ENCODE measurements at regions not wholly inside any gene's neighbourhood (a gene's known extent, or its start where the extent isn't known, plus 50 kb on each side); places are given as distances from the start of the nearest gene placed in this dataset.
"Not testable (repeated sequence)": the region's sequence is repeated elsewhere in the genome, so short reads cannot be mapped to it uniquely, and the experiment has no call there.

GRCh38 chr4:10806953-10807645 is 122.5 kb upstream of the CLNK start:
- no peak for FAIRE-seq

- FAIRE-seq, result no peak
Observed at GRCh38 chr4:10803713-10804343, 119.3 kb upstream of the CLNK start.

- FAIRE-seq, result no peak
Observed at GRCh38 chr4:10787365-10787764, 102.8 kb upstream of the CLNK start.

GRCh38 chr4:10784621-10785020 is 100.1 kb upstream of the CLNK start:
- FAIRE-seq, result no peak

- no peak for FAIRE-seq
Observed at GRCh38 chr4:10783351-10783750, 98.8 kb upstream of the CLNK start.

GRCh38 chr4:10781805-10782204 is 97.2 kb upstream of the CLNK start:
- FAIRE-seq, result no peak

- not testable (repeated sequence) for FAIRE-seq
Observed at GRCh38 chr4:10780803-10781202, 96.2 kb upstream of the CLNK start.

GRCh38 chr4:10775132-10775531 is 90.6 kb upstream of the CLNK start:
- peak; percentile 54 for FAIRE-seq

- no peak for FAIRE-seq
Observed at GRCh38 chr4:10773656-10774055, 89.1 kb upstream of the CLNK start.

GRCh38 chr4:10773010-10773409 is 88.4 kb upstream of the CLNK start:
- no peak for FAIRE-seq

GRCh38 chr4:10765386-10765785 is 80.8 kb upstream of the CLNK start:
- no peak for FAIRE-seq

- no peak for FAIRE-seq
Observed at GRCh38 chr4:10762561-10762960, 78.0 kb upstream of the CLNK start.

- FAIRE-seq, result no peak
Observed at GRCh38 chr4:10761903-10762302, 77.3 kb upstream of the CLNK start.

GRCh38 chr4:10760086-10760485 is 75.5 kb upstream of the CLNK start:
- no peak for FAIRE-seq

GRCh38 chr4:10758906-10759305 is 74.3 kb upstream of the CLNK start:
- FAIRE-seq, result no peak

- no peak for FAIRE-seq
Observed at GRCh38 chr4:10753856-10754402, 69.4 kb upstream of the CLNK start.

- FAIRE-seq, result no peak
Observed at GRCh38 chr4:10753336-10753735, 68.8 kb upstream of the CLNK start.

GRCh38 chr4:10750714-10751113 is 66.1 kb upstream of the CLNK start:
- no peak for FAIRE-seq

- no peak for FAIRE-seq
Observed at GRCh38 chr4:10747186-10747585, 62.6 kb upstream of the CLNK start.

GRCh38 chr4:10746371-10747171 is 62.0 kb upstream of the CLNK start:
- FAIRE-seq, result no peak

GRCh38 chr4:10743357-10743756 is 58.8 kb upstream of the CLNK start:
- FAIRE-seq, result no peak

GRCh38 chr4:10741961-10742699 is 57.6 kb upstream of the CLNK start:
- FAIRE-seq, result no peak
